H1 (cell line): ENCODE measurements at regions not wholly inside any gene's neighbourhood (a gene's known extent, or its start where the extent isn't known, plus 50 kb on each side); places are given as distances from the start of the nearest gene placed in this dataset.

Experiments used
- CTCF ChIA-PET: fragments of 300-600 bp; sonication (Branson Sonifier 250); formaldehyde crosslinking; loops from one replicate; lab custom pipeline; 2021; ENCODE audit not compliant: partially characterized antibody; lab: Charles Lee
- POLR2A ChIA-PET: fragments of 300-600 bp; sonication (Branson Sonifier 250); formaldehyde crosslinking; loops from one replicate; lab custom pipeline; 2021; ENCODE audit warnings: inconsistent platforms; ENCODE audit not compliant: partially characterized antibody; lab: Charles Lee
- DNase-seq, 2 experiments: peaks; one replicate each; pipeline versions ENCODE4 v3.0.0 to v3.0.0-alpha.2; 2010 to 2022; ENCODE audit warnings: low spot score in 2 of 2, low read depth in 1 of 2, mixed read lengths in 1 of 2
- FAIRE-seq: peaks from 2 replicates; lab custom pipeline; 2011; peaks lifted over from hg19 to GRCh38; lab: Jason Lieb, UNC
- H2AFZ ChIP-seq: 2 replicates; pipeline ENCODE4 v1.8.1; 2012; ENCODE audit warnings: low read length, inconsistent platforms
- H2AK5ac ChIP-seq: 2 replicates; pipeline ENCODE4 v1.6.1; 2013; ENCODE audit warnings: low read depth, low read length
- H2BK120ac ChIP-seq: replicated peaks from 2 replicates; pipeline ENCODE3; 2013; ENCODE audit warnings: low read depth, low read length, inconsistent platforms
- H2BK12ac ChIP-seq: 2 replicates; pipeline ENCODE4 v1.6.1; 2013; ENCODE audit warnings: low read depth, low read length
- H2BK15ac ChIP-seq: 2 replicates; pipeline ENCODE4 v1.6.1; 2013; ENCODE audit warnings: low read length
- H2BK20ac ChIP-seq: 2 replicates; pipeline ENCODE4 v1.6.1; 2013; ENCODE audit warnings: low read length
- H2BK5ac ChIP-seq: 2 replicates; pipeline ENCODE4 v1.6.1; 2013; ENCODE audit warnings: low read depth, low read length
- H3K14ac ChIP-seq: 2 replicates; pipeline ENCODE4 v1.6.1; 2013; ENCODE audit warnings: inconsistent platforms; ENCODE audit not compliant: insufficient read length
- H3K18ac ChIP-seq: 2 replicates; pipeline ENCODE4 v1.6.1; 2013; ENCODE audit warnings: low read length; ENCODE audit errors: extremely low read depth
- H3K23ac ChIP-seq: 2 replicates; pipeline ENCODE4 v1.6.1; 2013; ENCODE audit warnings: inconsistent platforms; ENCODE audit not compliant: insufficient read length
- H3K23me2 ChIP-seq: 2 replicates; pipeline ENCODE4 v1.6.1; 2013; ENCODE audit warnings: low read depth, low read length
- H3K27ac ChIP-seq: 2 replicates; pipeline ENCODE4 v1.6.1; 2011; ENCODE audit warnings: low read depth, low read length, inconsistent platforms
- H3K27me3 ChIP-seq, 4 experiments: replicated peaks in 1 of 4; 1 replicate in 1 of 4; 2 replicates in 3 of 4; pipeline versions ENCODE4 v1.6.1 to v1.8.1; 2011 to 2013; ENCODE audit warnings: low read length in 3 of 4, mild to moderate bottlenecking in 3 of 4, inconsistent platforms in 2 of 4, mixed read lengths in 2 of 4, moderate library complexity in 1 of 4; ENCODE audit not compliant: control insufficient read depth in 3 of 4, insufficient read depth in 3 of 4; ENCODE audit errors: extremely low read depth in 1 of 4
- H3K36me3 ChIP-seq, 4 experiments: 2 replicates each; pipeline versions ENCODE4 v1.6.1 to v1.8.1; 2011 to 2013; ENCODE audit warnings: mild to moderate bottlenecking in 4 of 4, low read length in 3 of 4, moderate library complexity in 2 of 4, control low read depth in 1 of 4, inconsistent platforms in 1 of 4; ENCODE audit not compliant: insufficient read depth in 4 of 4, control insufficient read depth in 2 of 4
- H3K4ac ChIP-seq: replicated peaks from 2 replicates; pipeline ENCODE3; 2013; ENCODE audit warnings: low read length, low read depth, mixed read lengths, inconsistent platforms; ENCODE audit not compliant: insufficient read length
- H3K4me1 ChIP-seq, 4 experiments: replicated peaks in 1 of 4; 1 replicate in 1 of 4; 2 replicates in 3 of 4; pipeline versions ENCODE4 v1.6.1 to v1.8.1; 2011 to 2013; ENCODE audit warnings: low read length in 3 of 4, inconsistent platforms in 2 of 4, mixed read lengths in 1 of 4; ENCODE audit not compliant: insufficient read depth in 4 of 4, control insufficient read depth in 3 of 4
- H3K4me2 ChIP-seq, 2 experiments: 2 replicates each; pipeline versions ENCODE4 v1.6.1 to v1.8.1; 2011 to 2013; ENCODE audit warnings: low read depth in 2 of 2, low read length in 2 of 2, control low read depth in 1 of 2, inconsistent platforms in 1 of 2, mild to moderate bottlenecking in 1 of 2; ENCODE audit not compliant: insufficient read depth in 1 of 2
- H3K4me3 ChIP-seq, 4 experiments: fragments of 200-600, 300-600 bp in 1 of 4; sonication (generic), shearing (Covaris generic), sonication (Bioruptor Twin) in 1 of 4; 2 replicates each; pipeline versions ENCODE4 v1.5.1 to v1.8.1; 2011 to 2016; ENCODE audit warnings: low read length in 4 of 4, low read depth in 3 of 4, control low read depth in 2 of 4, inconsistent platforms in 2 of 4, mild to moderate bottlenecking in 2 of 4, mixed read lengths in 1 of 4, moderate library complexity in 1 of 4; ENCODE audit not compliant: insufficient read depth in 2 of 4; ENCODE audit errors: extremely low read depth in 1 of 4
- H3K56ac ChIP-seq: replicated peaks from 2 replicates; pipeline ENCODE3; 2013; ENCODE audit warnings: low read depth, mild to moderate bottlenecking, mixed read lengths, low read length, inconsistent platforms; ENCODE audit not compliant: insufficient read length
- H3K79me1 ChIP-seq: 2 replicates; pipeline ENCODE4 v1.6.1; 2013; ENCODE audit warnings: low read depth, low read length, control low read depth
- H3K79me2 ChIP-seq, 2 experiments: 2 replicates each; pipeline versions ENCODE4 v1.6.1 to v1.8.1; 2012 to 2013; ENCODE audit warnings: low read length in 2 of 2, mild to moderate bottlenecking in 2 of 2, inconsistent platforms in 1 of 2; ENCODE audit not compliant: insufficient read depth in 2 of 2, control insufficient read depth in 1 of 2
- H3K9ac ChIP-seq, 4 experiments: replicated peaks in 1 of 4; 1 replicate in 1 of 4; 2 replicates in 3 of 4; pipeline versions ENCODE4 v1.6.1 to v1.8.1; 2011 to 2013; ENCODE audit warnings: low read depth in 3 of 4, low read length in 3 of 4, control low read depth in 2 of 4, mild to moderate bottlenecking in 2 of 4, moderate library complexity in 2 of 4, inconsistent platforms in 1 of 4; ENCODE audit errors: extremely low read depth in 1 of 4
- H3K9me3 ChIP-seq, 2 experiments: 2 replicates each; pipeline versions ENCODE4 v1.6.1 to v1.8.1; 2012 to 2013; ENCODE audit warnings: mild to moderate bottlenecking in 2 of 2, moderate library complexity in 2 of 2, control low read depth in 1 of 2, inconsistent platforms in 1 of 2, low read depth in 1 of 2, low read length in 1 of 2, mixed read lengths in 1 of 2; ENCODE audit not compliant: insufficient read depth in 2 of 2
- H4K20me1 ChIP-seq, 2 experiments: replicated peaks in 1 of 2; 2 replicates each; pipeline versions ENCODE3 to v1.8.1; 2011 to 2013; ENCODE audit warnings: inconsistent platforms in 2 of 2, low read length in 2 of 2, mild to moderate bottlenecking in 1 of 2; ENCODE audit not compliant: insufficient read depth in 2 of 2, control insufficient read depth in 1 of 2
- H4K5ac ChIP-seq: 2 replicates; pipeline ENCODE4 v1.6.1; 2013; ENCODE audit warnings: low read length, low read depth, mixed read lengths, inconsistent platforms; ENCODE audit not compliant: insufficient read length
- H4K8ac ChIP-seq: 2 replicates; pipeline ENCODE4 v1.8.0; 2013; ENCODE audit warnings: mild to moderate bottlenecking, moderate library complexity, low read length, inconsistent platforms; ENCODE audit not compliant: insufficient read depth; ENCODE audit errors: extremely low read depth
- H4K91ac ChIP-seq: replicated peaks from 2 replicates; pipeline ENCODE3; 2013; ENCODE audit warnings: low read length, mixed read lengths, inconsistent platforms; ENCODE audit not compliant: insufficient read length
- CBX5 ChIP-seq: fragments of 300-800, 300-1000 bp; sonication (generic); IDR thresholded peaks from 2 replicates; pipeline ENCODE4 v1.7.1; 2016; ENCODE audit warnings: antibody characterized with exemption, low read length, low read depth
- CTCF ChIP-seq, 3 experiments: IDR thresholded peaks; 1 replicate in 2 of 3; 2 replicates in 1 of 3; pipeline versions ENCODE4 v1.5.1 to v1.6.1; 2011; ENCODE audit warnings: low read length in 3 of 3, mild to moderate bottlenecking in 3 of 3, inconsistent platforms in 2 of 3, low read depth in 1 of 3, moderate library complexity in 1 of 3; ENCODE audit not compliant: insufficient read depth in 1 of 3; ENCODE audit errors: control extremely low read depth in 1 of 3
- HDAC6 ChIP-seq: IDR thresholded peaks from one replicate; pipeline ENCODE4 v1.7.1; 2012; ENCODE audit warnings: low read depth, mild to moderate bottlenecking, inconsistent platforms, low read length, moderate library complexity
- MAFK ChIP-seq: IDR thresholded peaks from 2 replicates; pipeline ENCODE4 v1.6.1; 2012; ENCODE audit warnings: low read depth, mild to moderate bottlenecking, improper control_type of control experiment, low read length
- PHF8 ChIP-seq: fragments of 200-600 bp; sonication (generic); conservative IDR thresholded peaks from 2 replicates; pipeline ENCODE4 v1.7.1; 2012; ENCODE audit warnings: low read depth, mild to moderate bottlenecking, inconsistent platforms, low read length, moderate library complexity
- RAD21 ChIP-seq, 2 experiments: IDR thresholded peaks in 1 of 2; conservative IDR thresholded peaks in 1 of 2; 2 replicates each; pipeline ENCODE4 v1.6.1; 2011; ENCODE audit warnings: low read depth in 2 of 2, low read length in 2 of 2, improper control_type of control experiment in 1 of 2, inconsistent platforms in 1 of 2, mild to moderate bottlenecking in 1 of 2, moderate library complexity in 1 of 2
- SP1 ChIP-seq: IDR thresholded peaks from 2 replicates; pipeline ENCODE4 v1.6.1; 2011; ENCODE audit warnings: low read depth, low read length
- ZNF274 ChIP-seq: IDR thresholded peaks from 2 replicates; pipeline ENCODE4 v1.7.0; 2012; ENCODE audit warnings: low read length, borderline replicate concordance; ENCODE audit errors: extremely low read depth
- WGBS, 2 experiments: shearing (Covaris generic) in 1 of 2; methylation state at CpG; one replicate each; pipeline versions ENCODE4 v1.1.6 to v1.1.7; 2013 to 2015; ENCODE audit warnings: low lambda C conversion rate in 2 of 2, mixed read lengths in 2 of 2, inconsistent platforms in 1 of 2, low coverage in 1 of 2, missing lambda C conversion rate in 1 of 2; ENCODE audit not compliant: insufficient replicate concordance in 2 of 2, insufficient coverage in 1 of 2, insufficient read length in 1 of 2; ENCODE audit errors: extremely low coverage in 1 of 2, missing lambda C conversion rate in 1 of 2; 5-methylcytosine and 5-hydroxymethylcytosine counted together

- Histone ChIP-seq H3K79me1 (no peaks in the 10 kb centered on the region), H3K9me3 (no peaks in the 10 kb centered on the region), H3K23ac (no peak overlapping the region), H4K5ac (no peak overlapping the region), H3K14ac (no peak overlapping the region), H3K4me1 (no peaks in the 10 kb centered on the region), H3K4me2 (no peak overlapping the region), H4K8ac (no peak overlapping the region), H3K79me2 (no peaks in the 10 kb centered on the region), H3K4me3 (no peak overlapping the region), H3K4ac (no peak overlapping the region), H3K27ac (no peak overlapping the region), H4K20me1 (no peaks in the 10 kb centered on the region), H2BK120ac (no peak overlapping the region), H4K91ac (no peak overlapping the region), H3K23me2 (no peaks in the 10 kb centered on the region), H3K36me3 (no peaks in the 10 kb centered on the region), H3K27me3 (no peaks in the 10 kb centered on the region), H2BK20ac (no peak overlapping the region), H2BK12ac (no peak overlapping the region), H2BK15ac (no peak overlapping the region), H2AFZ (no peak overlapping the region; the same call in 1 of the 2 replicates)
- FAIRE-seq (peak; percentile 24), DNase-seq (no peak)
- ChIA-PET POLR2A (interaction anchor here (1.3 kb wide), 1 partner anchor 475 kb away, joined by 3 read pairs; no protein-coding TSS in a partner anchor), CTCF (interaction anchor here (0.6 to 1.5 kb wide), 12 partner anchors 10 to 629 kb away, joined by 3 to 6 read pairs (median 3); no protein-coding TSS in a partner anchor)
- TF ChIP-seq MAFK (no peak), PHF8 (no peak), SP1 (no peak), CBX5 (no peak), HDAC6 (no peak), ZNF274 (no peak), CTCF (IDR thresholded peaks at IDR 0.05; ENCODE audit: control extremely low read depth in 1 of 3, insufficient read depth in 1 of 3, low read depth in 1 of 3, low read length in 3 of 3) (peak in 1 of 3 experiments; percentile 32; a peak in 2 of 4 replicates), RAD21 (IDR thresholded peaks at IDR 0.05 in 1 of 2, conservative IDR thresholded peaks at IDR 0.05 in 1 of 2; ENCODE audit: low read depth in 2 of 2, low read length in 2 of 2) (peak; percentile 51 to 52)
- TF ChIP-seq, all 59 proteins: peak for 2
- Histone ChIP-seq H3K56ac (no peak overlapping the region), H2BK5ac (no peak overlapping the region), H3K18ac (no peak overlapping the region), H3K9ac (no peak overlapping the region), H2AK5ac (no peak overlapping the region)
- WGBS, 2 experiments = 12% methylated on average over 3 of the region's 4 CpGs; no CpG with 5 or more reads in 1 of the 2 experiments
These were observed 69.6 kb upstream of the CXorf66 start for GRCh38 chrX:140034916-140035315.
